ENCODE measurements at regions not wholly inside any gene's neighbourhood (a gene's known extent, or its start where the extent isn't known, plus 50 kb on each side); places are given as distances from the start of the nearest gene placed in this dataset.

GRCh38 chr17:14557480-14557879 is 256.6 kb downstream of the HS3ST3B1 start:
- CTCF ChIA-PET (ENCODE audit: low intra/inter-chr PET ratio, low total read pairs): no interaction called here
- Histone ChIP-seq H3K9me3 (ENCODE audit: low read length) (no peaks in the 10 kb centered on the region), H3K9ac (ENCODE audit: insufficient read depth, low read depth, low read length) (no peak overlapping the region), H3K4me3 (replicated peaks in 1 of 3; ENCODE audit: insufficient read depth in 1 of 3, low read depth in 2 of 3, low read length in 3 of 3) (no peak overlapping the region), H3K27me3 (ENCODE audit: control insufficient read depth in 1 of 2, insufficient read depth in 2 of 2, low read length in 2 of 2) (no peaks in the 10 kb centered on the region), H3K27ac (ENCODE audit: extremely low read length, insufficient read depth, low read length) (no peak overlapping the region), H3K79me2 (ENCODE audit: insufficient read depth, low read length) (no peaks in the 10 kb centered on the region), H2AFZ (ENCODE audit: low read length) (no peak overlapping the region), H4K20me1 (ENCODE audit: insufficient read depth, low read length) (no peaks in the 10 kb centered on the region), H3K4me1 (ENCODE audit: insufficient read depth, low read length) (no peaks in the 10 kb centered on the region), H3K36me3 (replicated peaks in 1 of 2; ENCODE audit: control insufficient read depth in 1 of 2, insufficient read depth in 2 of 2, low read length in 2 of 2) (no peaks in the 10 kb centered on the region; a peak in 1 of 5 replicates), H3K4me2 (ENCODE audit: low read depth, low read length) (no peak overlapping the region)
- DNase-seq (ENCODE audit: low spot score): no peak
- WGBS (ENCODE audit: low lambda C conversion rate): 95% methylated on average over 4 of the region's 4 CpGs
- no TSS peak for BruUV-seq (replicated peaks)
- POLR2A ChIA-PET: no interaction called here
- no peak for FAIRE-seq
- TF ChIP-seq HBP1 (CRISPR knock-in tag; IDR thresholded peaks at IDR 0.05; ENCODE audit: low read depth): no peak
- no peak for TF ChIP-seq TSC22D2 (CRISPR knock-in tag; IDR thresholded peaks at IDR 0.05; ENCODE audit: borderline replicate concordance)
- TF ChIP-seq ZSCAN12 (CRISPR knock-in tag; IDR thresholded peaks at IDR 0.05): no peak
- TF ChIP-seq NFATC3 (CRISPR knock-in tag; IDR thresholded peaks at IDR 0.05): no peak
- no peak for TF ChIP-seq ZNF282 (IDR thresholded peaks at IDR 0.05; ENCODE audit: partially characterized antibody)
- no peak for TF ChIP-seq ZNF441 (CRISPR knock-in tag; IDR thresholded peaks at IDR 0.05; ENCODE audit: borderline replicate concordance)
- TF ChIP-seq ZBTB1 (CRISPR knock-in tag; IDR thresholded peaks at IDR 0.05; ENCODE audit: borderline replicate concordance): no peak
- intact Hi-C loops (cut with micrococcal nuclease; ENCODE audit: unreplicated experiment): no loop called here
- no peak for ATAC-seq
- in situ Hi-C loops (cut with HindIII; ENCODE audit: extremely low pct_ligation_motif_present, low pct_unique_long_range_greater_than_20kb): no loop called here

GRCh38 chr17:14553847-14554246 is 253.0 kb downstream of the HS3ST3B1 start:
- no peak for ATAC-seq
- Histone ChIP-seq H3K27me3 (ENCODE audit: control insufficient read depth in 1 of 2, insufficient read depth in 2 of 2, low read length in 2 of 2) (no peaks in the 10 kb centered on the region), H3K4me3 (replicated peaks in 1 of 3; ENCODE audit: insufficient read depth in 1 of 3, low read depth in 2 of 3, low read length in 3 of 3) (no peak overlapping the region), H3K27ac (ENCODE audit: extremely low read length, insufficient read depth, low read length) (no peak overlapping the region), H3K4me2 (ENCODE audit: low read depth, low read length) (no peak overlapping the region), H4K20me1 (ENCODE audit: insufficient read depth, low read length) (no peaks in the 10 kb centered on the region), H3K9me3 (ENCODE audit: low read length) (no peaks in the 10 kb centered on the region), H3K4me1 (ENCODE audit: insufficient read depth, low read length) (no peaks in the 10 kb centered on the region), H3K36me3 (replicated peaks in 1 of 2; ENCODE audit: control insufficient read depth in 1 of 2, insufficient read depth in 2 of 2, low read length in 2 of 2) (no peaks in the 10 kb centered on the region; a peak in 2 of 5 replicates), H3K79me2 (ENCODE audit: insufficient read depth, low read length) (no peaks in the 10 kb centered on the region), H3K9ac (ENCODE audit: insufficient read depth, low read depth, low read length) (no peak overlapping the region), H2AFZ (ENCODE audit: low read length) (no peak overlapping the region)
- TF ChIP-seq, protein P1, sequence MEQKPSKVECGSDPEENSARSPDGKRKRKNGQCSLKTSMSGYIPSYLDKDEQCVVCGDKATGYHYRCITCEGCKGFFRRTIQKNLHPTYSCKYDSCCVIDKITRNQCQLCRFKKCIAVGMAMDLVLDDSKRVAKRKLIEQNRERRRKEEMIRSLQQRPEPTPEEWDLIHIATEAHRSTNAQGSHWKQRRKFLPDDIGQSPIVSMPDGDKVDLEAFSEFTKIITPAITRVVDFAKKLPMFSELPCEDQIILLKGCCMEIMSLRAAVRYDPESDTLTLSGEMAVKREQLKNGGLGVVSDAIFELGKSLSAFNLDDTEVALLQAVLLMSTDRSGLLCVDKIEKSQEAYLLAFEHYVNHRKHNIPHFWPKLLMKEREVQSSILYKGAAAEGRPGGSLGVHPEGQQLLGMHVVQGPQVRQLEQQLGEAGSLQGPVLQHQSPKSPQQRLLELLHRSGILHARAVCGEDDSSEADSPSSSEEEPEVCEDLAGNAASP (CRISPR knock-in tag; IDR thresholded peaks at IDR 0.05; ENCODE audit: borderline replicate concordance): no peak
- TF ChIP-seq ZNF547 (CRISPR knock-in tag; IDR thresholded peaks at IDR 0.05) (no peak), ZBTB1 (CRISPR knock-in tag; IDR thresholded peaks at IDR 0.05; ENCODE audit: borderline replicate concordance) (no peak), SNAPC5 (CRISPR knock-in tag; IDR thresholded peaks at IDR 0.05; ENCODE audit: borderline replicate concordance) (no peak), KLF16 (CRISPR knock-in tag; IDR thresholded peaks at IDR 0.05) (no peak), STAG1 (CRISPR knock-in tag; IDR thresholded peaks at IDR 0.05) (peak; percentile 54), ZKSCAN8 (CRISPR knock-in tag; IDR thresholded peaks at IDR 0.05; ENCODE audit: borderline replicate concordance) (peak; percentile 98), ZNF33B (CRISPR knock-in tag; IDR thresholded peaks at IDR 0.05) (no peak), ZNF282 (IDR thresholded peaks at IDR 0.05; ENCODE audit: partially characterized antibody) (no peak)
- DNase-seq (ENCODE audit: low spot score): no peak
- in situ Hi-C loops (cut with HindIII; ENCODE audit: extremely low pct_ligation_motif_present, low pct_unique_long_range_greater_than_20kb) (no loop called here), intact Hi-C loops (cut with micrococcal nuclease; ENCODE audit: unreplicated experiment) (no loop called here)
- CTCF ChIA-PET (ENCODE audit: low intra/inter-chr PET ratio, low total read pairs): no interaction called here
- 79% methylated on average over 2 of the region's 2 CpGs for WGBS (ENCODE audit: low lambda C conversion rate)
- BruUV-seq (replicated peaks): no TSS peak
- no peak for FAIRE-seq
- POLR2A ChIA-PET: no interaction called here

All from HepG2 (cell line).